IMR-90 (cell line): ENCODE measurements at regions not wholly inside any gene's neighbourhood (a gene's known extent, or its start where the extent isn't known, plus 50 kb on each side); places are given as distances from the start of the nearest gene placed in this dataset.

ENCODE experiments used
- ATAC-seq: fragments of 200-7000 bp; cut with Tn5 transposase; 2 replicates; pipeline ENCODE4 v1.9.1; 2020; ENCODE audit warnings: low read depth, mild to moderate bottlenecking, moderate library complexity
- BruUV-seq: library from RNA; stranded (reverse); fragments of 400-500 nt; replicated peaks from 2 replicates; lab custom pipeline; 2021; lab: Mats Ljungman, UMichigan
- CTCF ChIA-PET: fragments of 300-600 bp; formaldehyde crosslinking; extraction: SDS; loops from one replicate; lab custom pipeline; 2021; ENCODE audit warnings: antibody characterized with exemption; lab: Yijun Ruan, JAX
- POLR2A ChIA-PET: fragments of 300-600 bp; sonication (Branson Sonifier 250); formaldehyde crosslinking; loops from one replicate; lab custom pipeline; 2022; ENCODE audit warnings: antibody characterized with exemption; ENCODE audit not compliant: unreplicated experiment; lab: Charles Lee
- DNase-seq: peaks from one replicate; pipeline ENCODE4 v3.0.0; 2013
- H2AFZ ChIP-seq: replicated peaks from 2 replicates; pipeline ENCODE3; 2013; ENCODE audit warnings: low read length, mild to moderate bottlenecking; ENCODE audit not compliant: poor library complexity
- H2AK5ac ChIP-seq: 2 replicates; pipeline ENCODE4 v1.6.1; 2013; ENCODE audit warnings: low read depth, low read length, inconsistent platforms
- H2AK9ac ChIP-seq: replicated peaks from 2 replicates; pipeline ENCODE3; 2013; ENCODE audit warnings: mild to moderate bottlenecking, low read depth, low read length, moderate library complexity; ENCODE audit not compliant: poor library complexity
- H2BK120ac ChIP-seq: 2 replicates; pipeline ENCODE4 v1.6.1; 2013; ENCODE audit warnings: low read depth, low read length, inconsistent platforms
- H2BK15ac ChIP-seq: 3 replicates; pipeline ENCODE4 v1.6.1; 2013; ENCODE audit warnings: low read depth, low read length, inconsistent platforms
- H2BK20ac ChIP-seq: 2 replicates; pipeline ENCODE4 v1.6.1; 2013; ENCODE audit warnings: low read depth, mild to moderate bottlenecking, inconsistent platforms, low read length, moderate library complexity
- H2BK5ac ChIP-seq: 2 replicates; pipeline ENCODE4 v1.6.1; 2013; ENCODE audit warnings: mild to moderate bottlenecking, low read depth, low read length, inconsistent platforms; ENCODE audit not compliant: poor library complexity, severe bottlenecking
- H3K14ac ChIP-seq: replicated peaks from 2 replicates; pipeline ENCODE4 v1.6.1; 2013; ENCODE audit warnings: low read depth, low read length, inconsistent platforms
- H3K18ac ChIP-seq: 2 replicates; pipeline ENCODE4 v1.6.1; 2013; ENCODE audit warnings: low read depth, low read length, control low read depth
- H3K23ac ChIP-seq: 2 replicates; pipeline ENCODE4 v1.6.1; 2013; ENCODE audit warnings: low read depth, low read length, inconsistent platforms
- H3K27ac ChIP-seq: 2 replicates; pipeline ENCODE4 v1.5.1; 2013; ENCODE audit warnings: mild to moderate bottlenecking, control low read depth, low read length; ENCODE audit not compliant: insufficient read depth
- H3K27me3 ChIP-seq: 2 replicates; pipeline ENCODE4 v1.6.1; 2013; ENCODE audit warnings: low read length; ENCODE audit not compliant: control insufficient read depth, insufficient read depth
- H3K36me3 ChIP-seq: 2 replicates; pipeline ENCODE4 v1.6.1; 2013; ENCODE audit warnings: low read length, mixed read lengths; ENCODE audit not compliant: control insufficient read depth, insufficient read depth
- H3K4ac ChIP-seq: 2 replicates; pipeline ENCODE4 v1.6.1; 2013; ENCODE audit warnings: low read depth, low read length, inconsistent platforms
- H3K4me1 ChIP-seq: 2 replicates; pipeline ENCODE4 v1.6.1; 2013; ENCODE audit warnings: low read length, mixed read lengths; ENCODE audit not compliant: control insufficient read depth, insufficient read depth
- H3K4me2 ChIP-seq: 2 replicates; pipeline ENCODE4 v1.6.1; 2013; ENCODE audit warnings: low read depth, mild to moderate bottlenecking, control low read depth, low read length, moderate library complexity
- H3K4me3 ChIP-seq: 2 replicates; pipeline ENCODE4 v1.5.1; 2013; ENCODE audit warnings: low read depth, mild to moderate bottlenecking, control low read depth, low read length, moderate library complexity; ENCODE audit not compliant: insufficient read depth
- H3K56ac ChIP-seq: 2 replicates; pipeline ENCODE4 v1.6.1; 2013; ENCODE audit warnings: low read length, inconsistent platforms; ENCODE audit not compliant: insufficient read depth; ENCODE audit errors: extremely low read depth
- H3K79me1 ChIP-seq, 2 experiments: 2 replicates each; pipeline ENCODE4 v1.6.1; 2013; ENCODE audit warnings: low read length in 2 of 2, inconsistent platforms in 1 of 2, low read depth in 1 of 2
- H3K9ac ChIP-seq: 2 replicates; pipeline ENCODE4 v1.6.1; 2013; ENCODE audit warnings: low read depth, low read length, control low read depth
- H3K9me1 ChIP-seq: 2 replicates; pipeline ENCODE4 v1.6.1; 2013; ENCODE audit warnings: low read length, inconsistent platforms; ENCODE audit not compliant: insufficient read depth
- H3K9me3 ChIP-seq: 2 replicates; pipeline ENCODE4 v1.6.1; 2013; ENCODE audit warnings: low read length; ENCODE audit not compliant: control insufficient read depth, insufficient read depth
- H4K20me1 ChIP-seq: 2 replicates; pipeline ENCODE4 v1.6.1; 2013; ENCODE audit warnings: low read length, inconsistent platforms; ENCODE audit not compliant: insufficient read depth
- H4K5ac ChIP-seq: 2 replicates; pipeline ENCODE4 v1.6.1; 2013; ENCODE audit warnings: mild to moderate bottlenecking, low read depth, low read length, control low read depth
- H4K8ac ChIP-seq, 2 experiments: 2 replicates each; pipeline ENCODE4 v1.6.1; 2013; ENCODE audit warnings: low read depth in 2 of 2, low read length in 2 of 2, control low read depth in 1 of 2, inconsistent platforms in 1 of 2
- H4K91ac ChIP-seq: 2 replicates; pipeline ENCODE4 v1.6.1; 2013; ENCODE audit warnings: low read depth, low read length, inconsistent platforms; ENCODE audit not compliant: insufficient read depth
- RAD21 ChIP-seq: IDR thresholded peaks from 2 replicates; pipeline ENCODE4 v1.6.1; 2012; ENCODE audit warnings: low read length, improper control_type of control experiment
- USF2 ChIP-seq: fragments of 150-350 bp; IDR thresholded peaks from 2 replicates; pipeline ENCODE4 v1.6.1; 2017; ENCODE audit warnings: mild to moderate bottlenecking, antibody characterized with exemption, low read length, low read depth
- WGBS, 2 experiments: methylation state at CpG; one replicate each; pipeline versions ENCODE4 v1.1.5 to v1.1.7; 2013; ENCODE audit warnings: missing lambda C conversion rate in 2 of 2; ENCODE audit not compliant: insufficient read length in 1 of 2; ENCODE audit errors: extremely low coverage in 2 of 2; 5-methylcytosine and 5-hydroxymethylcytosine counted together
- dilution Hi-C: fragments of 300-500 bp; cut with HindIII; formaldehyde crosslinking; loops from one replicate; pipeline ENCODE4 v1.14.3; 2018; ENCODE audit warnings: low sequenced_read_pairs; ENCODE audit not compliant: unreplicated experiment
- in situ Hi-C: fragments of 300-500 bp; cut with MboI; formaldehyde crosslinking; loops from 3 replicates; pipeline ENCODE4 v1.14.3; 2019; ENCODE audit warnings: low sequenced_read_pairs, inconsistent platforms, mixed read lengths
- intact Hi-C: fragments of 100-400 bp; cut with micrococcal nuclease; formaldehyde crosslinking; loops from 2 replicates; pipeline ENCODE4 v1.10.0; 2022

DNA sequence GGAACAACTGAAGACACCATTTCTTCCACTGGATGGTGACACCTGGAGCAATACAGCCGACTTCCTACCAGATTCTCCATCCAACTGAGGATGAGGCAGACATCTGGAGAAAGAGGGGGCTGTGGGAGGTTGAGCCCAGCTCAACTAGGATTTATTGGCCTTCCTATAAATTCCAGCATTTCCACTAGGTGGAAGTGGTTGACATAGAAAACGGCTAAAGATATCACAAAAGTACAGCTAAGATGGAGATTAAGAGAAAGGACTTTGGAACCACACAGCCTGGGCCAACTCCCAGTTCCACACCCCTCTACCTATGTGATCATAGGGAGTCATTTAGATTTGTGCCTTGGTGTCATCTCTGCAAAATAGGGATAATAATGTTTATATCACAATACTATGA is 61.3 kb upstream of the CAV2 start:
- Histone ChIP-seq H4K20me1 (no peaks in the 10 kb centered on the region), H3K36me3 (no peaks in the 10 kb centered on the region), H2AK5ac (peak overlapping the region; percentile 86), H2AK9ac (no peak overlapping the region), H4K5ac (peak overlapping the region; percentile 39; the same call in 1 of the 2 replicates), H3K4me1 (peaks cover 8% of the 10 kb centered on the region; the same call in 1 of the 2 replicates), H3K4me2 (no peak overlapping the region), H3K14ac (peak overlapping the region; percentile 21; the same call in 1 of the 2 replicates), H3K9ac (no peak overlapping the region), H3K4ac (peak overlapping the region; percentile 76), H2BK15ac (peak overlapping the region; percentile 94; the same call in 2 of the 3 replicates), H3K27me3 (no peaks in the 10 kb centered on the region), H2BK5ac (peak overlapping the region; percentile 61), H3K9me1 (peaks cover 3% of the 10 kb centered on the region; the same call in 1 of the 2 replicates), H2BK20ac (peak overlapping the region; percentile 78), H4K91ac (peak overlapping the region; percentile 75), H3K4me3 (no peak overlapping the region), H3K56ac (no peak overlapping the region), H3K9me3 (no peaks in the 10 kb centered on the region), H3K27ac (no peak overlapping the region), H3K79me1 (peaks cover 0 to 3% of the 10 kb centered on the region in 2 experiments; a peak in 1 of 4 replicates), H4K8ac (peak overlapping the region in 1 of 2 experiments; percentile 42; a peak in 1 of 4 replicates), H3K23ac (no peak overlapping the region), H2AFZ (peak overlapping the region; percentile 9), H3K18ac (peak overlapping the region; percentile 75; the same call in 1 of the 2 replicates), H2BK120ac (peak overlapping the region; percentile 81)
- TF ChIP-seq USF2 (no peak), RAD21 (peak; percentile 25; the same call in 1 of the 2 replicates)
- in situ Hi-C loops = no loop called here
- dilution Hi-C loops = no loop called here
- BruUV-seq = no TSS peak
- ATAC-seq (no peak), DNase-seq (peak; percentile 18)
- CTCF ChIA-PET = interaction anchor here (1.0 kb wide), 1 partner anchor 10 kb away, joined by 3 read pairs; no protein-coding TSS in a partner anchor
- no CpG with 5 or more reads among the region's 2 CpGs for WGBS, 2 experiments
- intact Hi-C loops = no loop called here
- POLR2A ChIA-PET = no interaction called here
